ENCODE measurements at regions not wholly inside any gene's neighbourhood (a gene's known extent, or its start where the extent isn't known, plus 50 kb on each side); places are given as distances from the start of the nearest gene placed in this dataset.
A peak's percentile ranks its signal among the peaks of the same experiment; 100 is the strongest.

- DNase-seq (ENCODE audit: low read depth) = peak; percentile 4
- no peak overlapping the region for H3K4me3 ChIP-seq (ENCODE audit: control insufficient read depth, low read depth, low read length)
- TF ChIP-seq, protein P1, sequence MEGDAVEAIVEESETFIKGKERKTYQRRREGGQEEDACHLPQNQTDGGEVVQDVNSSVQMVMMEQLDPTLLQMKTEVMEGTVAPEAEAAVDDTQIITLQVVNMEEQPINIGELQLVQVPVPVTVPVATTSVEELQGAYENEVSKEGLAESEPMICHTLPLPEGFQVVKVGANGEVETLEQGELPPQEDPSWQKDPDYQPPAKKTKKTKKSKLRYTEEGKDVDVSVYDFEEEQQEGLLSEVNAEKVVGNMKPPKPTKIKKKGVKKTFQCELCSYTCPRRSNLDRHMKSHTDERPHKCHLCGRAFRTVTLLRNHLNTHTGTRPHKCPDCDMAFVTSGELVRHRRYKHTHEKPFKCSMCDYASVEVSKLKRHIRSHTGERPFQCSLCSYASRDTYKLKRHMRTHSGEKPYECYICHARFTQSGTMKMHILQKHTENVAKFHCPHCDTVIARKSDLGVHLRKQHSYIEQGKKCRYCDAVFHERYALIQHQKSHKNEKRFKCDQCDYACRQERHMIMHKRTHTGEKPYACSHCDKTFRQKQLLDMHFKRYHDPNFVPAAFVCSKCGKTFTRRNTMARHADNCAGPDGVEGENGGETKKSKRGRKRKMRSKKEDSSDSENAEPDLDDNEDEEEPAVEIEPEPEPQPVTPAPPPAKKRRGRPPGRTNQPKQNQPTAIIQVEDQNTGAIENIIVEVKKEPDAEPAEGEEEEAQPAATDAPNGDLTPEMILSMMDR (conservative IDR thresholded peaks at IDR 0.05; ENCODE audit: control insufficient read depth, insufficient read depth, low read depth, low read length) = no peak
These were observed 1420.3 kb upstream of the PIK3C3 start for GRCh38 chr18:40534723-40535122.

DNA sequence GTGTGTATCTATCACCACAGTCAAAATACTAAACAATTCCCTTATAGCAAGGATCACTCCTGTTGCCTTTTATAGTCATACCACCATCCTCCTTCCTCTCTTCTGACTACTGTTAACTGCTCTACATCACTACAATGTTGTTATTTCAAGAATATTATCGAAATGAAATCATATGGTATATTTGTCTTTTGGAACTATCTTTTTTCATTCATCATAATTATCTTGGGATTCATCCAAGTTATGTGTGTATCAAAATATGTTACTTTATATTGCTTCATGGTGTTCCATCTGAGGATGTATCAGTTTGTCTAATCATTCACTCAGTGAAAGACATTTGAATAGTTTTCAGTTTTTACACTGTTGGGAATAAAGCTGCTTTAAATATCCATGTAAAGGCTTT lies 1423.0 kb upstream of the PIK3C3 start:
- H3K4me3 ChIP-seq (ENCODE audit: control insufficient read depth, low read depth, low read length) = no peak overlapping the region
- DNase-seq (ENCODE audit: low read depth) = no peak
- TF ChIP-seq, protein P1 (conservative IDR thresholded peaks at IDR 0.05; ENCODE audit: control insufficient read depth, insufficient read depth, low read depth, low read length) = no peak

DNA sequence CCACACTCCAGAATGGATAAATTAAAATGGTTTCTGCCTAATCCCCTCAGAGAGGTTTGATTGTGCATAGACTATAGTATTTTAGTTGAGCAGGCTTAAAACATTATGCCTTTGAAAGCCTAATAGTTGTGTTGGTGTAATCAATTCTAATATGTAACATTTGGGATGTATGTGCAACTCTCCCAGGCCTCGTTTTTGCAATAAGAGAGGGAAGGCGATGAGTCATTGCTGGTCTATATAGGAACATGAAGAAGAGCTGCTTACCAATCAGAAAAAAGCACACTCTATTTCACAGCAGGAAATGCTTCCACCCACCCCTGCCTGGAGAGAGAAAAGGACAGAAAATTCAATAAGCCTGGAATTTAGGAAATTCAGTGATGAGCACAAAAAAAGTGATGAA lies 1424.0 kb upstream of the PIK3C3 start:
- no peak overlapping the region for H3K4me3 ChIP-seq (ENCODE audit: control insufficient read depth, low read depth, low read length)
- TF ChIP-seq, protein P1 (conservative IDR thresholded peaks at IDR 0.05; ENCODE audit: control insufficient read depth, insufficient read depth, low read depth, low read length) = no peak
- DNase-seq (ENCODE audit: low read depth) = no peak

GRCh38 chr18:40529478-40529877 lies 1425.6 kb upstream of the PIK3C3 start:
- DNase-seq (ENCODE audit: low read depth) = peak; percentile 14
- TF ChIP-seq, protein P1 (conservative IDR thresholded peaks at IDR 0.05; ENCODE audit: control insufficient read depth, insufficient read depth, low read depth, low read length) = no peak
- H3K4me3 ChIP-seq (ENCODE audit: control insufficient read depth, low read depth, low read length) = no peak overlapping the region

- no peak for DNase-seq (ENCODE audit: low read depth)
- H3K4me3 ChIP-seq (ENCODE audit: control insufficient read depth, low read depth, low read length) = no peak overlapping the region
- TF ChIP-seq, protein P1 (conservative IDR thresholded peaks at IDR 0.05; ENCODE audit: control insufficient read depth, insufficient read depth, low read depth, low read length) = no peak
These were observed 1430.2 kb upstream of the PIK3C3 start for GRCh38 chr18:40524881-40525280.

DNA sequence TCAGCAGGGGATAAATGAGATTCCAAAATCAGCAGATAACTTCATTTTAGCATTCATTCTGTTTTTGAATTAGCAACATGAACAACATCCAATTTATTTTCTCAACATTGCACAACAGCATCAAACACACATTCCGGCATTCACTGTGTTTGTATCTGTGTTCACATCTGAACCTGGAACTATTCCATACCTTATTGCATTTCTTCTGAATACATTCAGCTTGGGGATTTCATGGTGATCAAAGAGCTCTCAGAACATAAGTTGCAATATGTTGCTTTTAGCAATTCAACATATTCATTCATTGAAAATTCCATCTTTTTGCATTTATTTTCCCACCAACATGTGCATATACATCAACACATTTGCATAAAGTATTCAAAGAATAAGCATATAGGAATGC lies 1431.7 kb upstream of the PIK3C3 start:
- no peak overlapping the region for H3K4me3 ChIP-seq (ENCODE audit: control insufficient read depth, low read depth, low read length)
- TF ChIP-seq, protein P1 (conservative IDR thresholded peaks at IDR 0.05; ENCODE audit: control insufficient read depth, insufficient read depth, low read depth, low read length) = no peak
- DNase-seq (ENCODE audit: low read depth) = no peak

DNA sequence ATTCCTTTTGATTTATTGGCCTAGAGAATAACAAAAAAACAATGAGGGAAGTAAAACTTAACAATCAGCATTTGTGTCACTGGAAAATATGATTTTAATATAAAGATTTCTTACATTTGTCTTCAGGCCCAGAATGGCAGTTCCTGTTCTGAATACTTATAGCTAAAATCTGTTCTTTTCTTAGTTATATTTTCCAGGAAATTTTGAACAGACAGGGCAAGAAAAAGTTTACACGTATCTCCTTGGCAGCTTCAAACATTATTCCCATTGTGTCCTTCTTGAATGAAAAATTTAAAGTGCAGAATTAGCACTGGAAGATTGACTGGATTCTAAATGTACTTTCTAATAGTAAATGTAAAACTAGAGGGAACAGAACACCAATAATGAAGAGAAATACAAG lies 1454.0 kb upstream of the PIK3C3 start:
- H3K4me3 ChIP-seq (ENCODE audit: control insufficient read depth, low read depth, low read length) = no peak overlapping the region
- DNase-seq (ENCODE audit: low read depth) = no peak
- TF ChIP-seq, protein P1 (conservative IDR thresholded peaks at IDR 0.05; ENCODE audit: control insufficient read depth, insufficient read depth, low read depth, low read length) = no peak

All from fibroblast of mammary gland (primary cell).